Stimulated activated CD8-positive, alpha-beta memory T cell treated with anti-CD3 and anti-CD28 coated beads, Interleukin-4, amount 100 ng/mL, for 4 hours (primary cell): ENCODE measurements at regions not wholly inside any gene's neighbourhood (a gene's known extent, or its start where the extent isn't known, plus 50 kb on each side); places are given as distances from the start of the nearest gene placed in this dataset.

ENCODE experiments used
- DNase-seq, 2 donors: peaks; one replicate each; pipeline ENCODE4 v3.0.0-alpha.2; 2020; ENCODE audit warnings: low read depth in 2 of 2, low spot score in 1 of 2

GRCh38 chr20:63116412-63117106 is 99.4 kb downstream of the YTHDF1 start:
- DNase-seq, result no peak

GRCh38 chr20:63115651-63116411 is 100.1 kb downstream of the YTHDF1 start:
- DNase-seq, result no peak

GRCh38 chr20:63114693-63115311 is 101.1 kb downstream of the YTHDF1 start:
- DNase-seq, result no peak

- DNase-seq, result no peak
These were observed 101.8 kb downstream of the YTHDF1 start for GRCh38 chr20:63114006-63114692.

GRCh38 chr20:63112491-63113219 is 103.3 kb downstream of the YTHDF1 start:
- DNase-seq, result no peak

- no peak for DNase-seq
These were observed 101.5 kb upstream of the BHLHE23 start for GRCh38 chr20:63108247-63108646.

- DNase-seq, result no peak
These were observed 100.9 kb upstream of the BHLHE23 start for GRCh38 chr20:63107449-63108200.

GRCh38 chr20:63106765-63107448 is 100.1 kb upstream of the BHLHE23 start:
- DNase-seq, result no peak

GRCh38 chr20:63106108-63106764 is 99.5 kb upstream of the BHLHE23 start:
- no peak for DNase-seq

- DNase-seq, result no peak
These were observed 98.7 kb upstream of the BHLHE23 start for GRCh38 chr20:63105211-63106107.

GRCh38 chr20:63104312-63105181 is 97.8 kb upstream of the BHLHE23 start:
- DNase-seq, result no peak

- DNase-seq, result no peak
These were observed 96.9 kb upstream of the BHLHE23 start for GRCh38 chr20:63103402-63104311.

GRCh38 chr20:63102721-63103375 is 96.1 kb upstream of the BHLHE23 start:
- DNase-seq, result peak; percentile 31 to 50

- peak; percentile 27 to 46 for DNase-seq
These were observed 95.3 kb upstream of the BHLHE23 start for GRCh38 chr20:63101781-63102720.
